HG03095 (cell line): ENCODE measurements at regions not wholly inside any gene's neighbourhood (a gene's known extent, or its start where the extent isn't known, plus 50 kb on each side); places are given as distances from the start of the nearest gene placed in this dataset.

ENCODE experiments used
- ATAC-seq: cut with Tn5 transposase; IDR thresholded peaks from one replicate; pipeline ENCODE4 v1.9.1; 2021; ENCODE audit warnings: moderate library complexity; ENCODE audit not compliant: unreplicated experiment

DNA sequence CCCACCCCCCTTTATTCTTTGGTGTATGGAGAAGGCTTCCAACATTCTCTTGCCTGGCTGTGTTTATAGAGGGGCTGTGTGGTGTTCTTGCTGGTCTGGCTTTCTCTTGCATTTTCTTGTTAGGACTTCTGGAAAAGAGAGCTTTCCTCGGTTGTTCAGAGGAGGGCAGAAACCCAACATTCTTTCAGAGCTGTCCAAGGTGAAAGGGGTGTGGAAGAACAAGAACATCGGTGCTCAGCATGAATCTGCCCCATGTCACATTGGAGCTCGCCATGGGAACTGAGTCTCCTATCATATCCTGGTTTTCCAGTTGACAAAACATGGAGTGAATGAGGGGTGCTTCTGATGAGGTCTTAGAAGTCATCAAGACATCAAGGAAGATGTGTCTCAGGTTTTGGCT lies 281.8 kb downstream of the RNF144B start:
- no peak for ATAC-seq

DNA sequence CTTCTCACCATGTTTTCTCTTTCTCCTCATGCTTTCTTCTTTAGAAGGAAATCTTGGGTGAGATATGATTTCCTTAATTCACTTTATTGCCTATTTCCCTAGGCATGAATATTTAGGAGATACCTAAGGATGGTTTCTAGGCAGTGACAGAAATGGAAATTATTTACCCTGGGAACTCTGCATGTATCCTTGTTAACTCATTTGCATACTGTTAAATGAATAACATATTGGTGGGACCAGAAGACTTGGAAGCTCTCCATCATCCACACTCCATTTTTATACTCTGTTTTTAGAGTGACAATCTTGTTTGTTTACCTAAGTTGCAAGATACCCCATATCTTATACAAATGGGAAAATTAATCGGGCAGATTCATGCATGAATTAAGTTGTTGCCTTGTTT lies 285.7 kb downstream of the RNF144B start:
- no peak for ATAC-seq

DNA sequence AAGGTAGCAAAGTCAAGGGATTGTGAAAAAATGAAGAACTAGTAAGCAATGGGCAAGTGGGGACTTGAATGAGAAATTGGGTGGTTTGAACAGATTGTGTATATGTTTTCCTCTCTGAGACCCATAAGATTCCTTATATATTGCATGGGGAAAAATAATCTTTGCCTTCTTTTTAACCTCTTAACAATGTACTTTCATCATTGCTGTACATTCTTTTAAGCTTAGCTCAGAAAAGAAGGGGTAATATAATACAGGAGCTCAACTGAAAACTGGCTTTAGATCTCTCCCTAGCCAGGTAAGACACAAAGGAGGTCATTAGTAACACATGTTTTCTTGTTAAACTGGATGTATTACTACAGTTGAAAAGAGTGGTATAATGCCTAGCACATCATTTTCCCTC lies 287.2 kb downstream of the RNF144B start:
- ATAC-seq, result no peak

DNA sequence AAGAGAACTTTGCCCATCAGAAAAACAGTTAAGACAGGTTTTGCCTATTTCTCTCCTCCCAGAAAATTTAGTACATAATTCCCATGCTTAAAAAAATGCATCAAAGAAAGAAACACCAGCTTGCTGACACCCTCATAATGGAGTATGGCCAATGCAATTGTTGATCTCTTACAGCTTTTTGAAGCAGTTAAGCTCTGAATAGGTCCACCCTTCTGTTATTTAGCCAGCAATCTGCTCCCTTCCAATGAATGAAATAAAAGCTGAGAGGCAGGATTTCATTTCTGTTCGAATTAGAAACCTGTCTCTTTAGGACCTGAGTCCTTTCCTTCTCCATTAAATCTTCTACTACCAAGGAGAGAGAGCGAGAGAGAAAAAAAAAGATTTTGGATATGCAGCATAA lies 288.7 kb downstream of the RNF144B start:
- no peak for ATAC-seq

DNA sequence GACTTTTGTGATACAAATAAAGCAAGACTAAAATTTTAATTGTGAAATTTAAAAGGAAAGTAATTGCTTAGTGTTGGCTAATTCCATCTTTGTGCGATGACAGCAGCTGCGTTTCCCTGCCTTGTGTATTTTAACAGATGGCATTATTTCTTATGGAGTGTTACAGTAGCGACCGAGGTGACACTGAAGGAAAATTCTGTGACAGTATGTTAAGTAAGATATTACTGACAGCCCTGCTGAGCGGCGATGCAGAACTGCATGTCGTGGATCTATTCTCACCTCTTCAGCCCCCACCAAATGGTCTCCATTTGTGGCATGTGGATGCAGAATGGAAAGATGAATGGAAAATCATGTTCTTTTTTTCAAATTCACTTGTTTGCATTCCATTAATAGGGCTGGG lies 289.4 kb downstream of the RNF144B start:
- ATAC-seq, result no peak

DNA sequence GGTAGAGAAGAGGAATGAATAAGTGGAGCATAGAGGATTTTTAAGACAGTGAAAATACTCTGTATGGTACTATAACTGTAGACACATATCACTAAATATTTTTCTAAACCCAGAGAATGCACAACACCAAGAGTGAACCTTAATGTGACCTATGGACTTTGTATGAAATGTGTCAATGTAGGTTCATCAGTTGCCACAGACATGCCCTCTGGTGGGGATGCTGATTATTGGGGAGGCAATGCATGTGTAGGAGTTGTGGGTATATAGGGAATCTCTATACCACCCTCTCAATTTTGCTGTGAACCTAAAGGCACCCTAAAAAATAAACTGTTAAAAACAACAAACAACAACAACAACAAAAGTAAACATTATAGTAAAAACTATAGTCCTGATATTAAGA lies 293.7 kb downstream of the RNF144B start:
- ATAC-seq, result no peak

DNA sequence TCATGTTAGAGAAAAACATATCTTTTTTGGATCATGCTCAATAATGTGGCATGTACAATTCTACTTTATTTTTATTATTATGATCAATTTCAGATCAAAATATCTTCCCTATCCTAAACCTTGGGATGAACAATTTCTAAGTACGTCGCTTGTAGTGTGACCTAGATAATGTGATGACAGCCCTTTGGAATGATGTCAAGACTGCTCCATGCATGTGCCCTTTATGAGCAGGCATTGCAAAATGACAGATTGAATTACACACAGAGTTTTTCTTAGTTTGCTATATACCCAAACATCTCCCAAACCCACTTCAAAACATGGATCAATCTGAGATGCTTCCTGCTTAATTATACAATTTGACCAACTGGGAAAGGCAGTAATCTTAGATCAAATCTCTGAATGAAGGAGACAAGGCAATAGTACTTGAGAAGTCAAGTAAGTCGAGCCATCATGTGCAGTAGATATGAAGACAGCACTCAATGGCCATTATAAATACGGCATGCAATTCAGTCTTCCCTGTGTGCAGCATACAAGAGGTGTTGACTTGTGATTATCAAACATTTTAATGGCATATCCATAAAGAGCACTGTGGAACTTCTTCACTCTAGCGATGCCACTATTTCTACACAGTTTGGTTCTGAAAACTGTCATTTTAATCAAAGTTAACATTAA lies 294.8 kb downstream of the RNF144B start:
- no peak for ATAC-seq

DNA sequence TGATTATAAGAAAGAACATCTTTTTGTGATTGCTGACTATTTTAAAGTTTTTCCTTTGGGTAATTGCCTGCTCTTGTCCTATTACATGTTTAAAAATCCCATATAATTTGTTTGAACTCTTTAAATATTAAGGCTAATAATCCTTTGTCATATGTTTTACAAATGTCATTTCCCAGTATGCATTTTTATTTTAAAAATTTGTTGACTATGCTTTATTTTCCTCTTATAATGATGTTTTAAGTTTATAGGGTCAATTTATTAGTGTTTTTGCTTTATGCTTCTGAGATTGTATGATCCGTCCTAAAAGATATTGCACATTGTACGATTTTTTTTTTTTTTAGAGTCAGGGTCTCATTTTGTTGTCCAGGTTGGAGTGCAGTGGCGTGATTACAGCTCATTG lies 297.2 kb downstream of the RNF144B start:
- no peak for ATAC-seq

DNA sequence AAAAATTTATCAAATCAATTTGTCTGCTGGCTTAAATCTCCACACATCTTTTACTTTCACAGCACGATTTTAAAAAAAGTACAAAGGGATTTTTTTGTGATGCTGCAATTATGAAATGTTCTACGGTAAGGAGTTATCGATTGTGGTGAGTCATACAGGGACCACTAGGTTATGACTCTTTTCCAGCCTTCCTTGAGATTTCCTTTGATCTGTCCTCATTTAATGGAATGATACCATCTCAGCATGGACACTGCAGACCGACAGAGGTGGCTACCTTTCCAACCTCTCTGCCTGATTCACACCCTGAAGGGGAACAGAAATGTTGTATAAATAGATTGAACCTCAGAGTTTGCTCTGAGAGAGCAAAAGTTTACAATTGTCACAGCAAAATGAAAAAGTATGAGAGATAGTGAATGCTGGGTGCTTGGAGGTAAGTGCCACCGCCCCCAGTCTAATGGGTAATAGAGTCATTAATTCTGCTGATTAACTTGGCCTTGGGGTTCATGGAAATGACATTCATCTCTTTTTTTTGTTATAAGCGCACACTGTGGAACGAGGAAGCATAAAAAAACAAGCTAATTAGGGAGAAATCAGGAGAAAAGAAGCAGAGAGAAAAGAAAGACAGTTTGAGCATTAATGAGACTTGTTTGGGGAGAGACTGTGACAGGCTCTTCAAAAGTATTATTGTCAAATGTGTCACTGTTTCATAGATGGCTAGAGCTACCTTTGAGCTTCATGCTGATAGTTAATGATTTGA lies 306.0 kb downstream of the RNF144B start:
- no peak for ATAC-seq

DNA sequence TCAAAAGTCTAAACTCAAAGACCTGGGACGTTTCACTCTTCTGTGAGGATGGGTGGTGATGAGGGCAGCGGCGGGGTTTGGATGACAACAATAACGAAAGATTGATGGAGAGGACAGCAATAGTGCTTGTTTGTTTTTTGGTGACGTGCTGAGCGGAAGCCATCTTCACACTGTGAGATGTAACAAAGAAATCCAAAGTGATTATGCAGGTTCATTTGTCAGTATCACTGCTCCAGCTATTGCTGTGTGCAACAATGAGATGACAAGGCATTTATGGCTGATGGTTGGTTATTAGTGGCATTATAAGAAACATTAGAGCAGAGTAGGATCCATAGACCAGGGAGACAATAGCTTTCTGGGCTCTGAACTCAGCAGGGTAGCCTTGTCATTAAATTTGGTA lies 306.7 kb downstream of the RNF144B start:
- no peak for ATAC-seq

DNA sequence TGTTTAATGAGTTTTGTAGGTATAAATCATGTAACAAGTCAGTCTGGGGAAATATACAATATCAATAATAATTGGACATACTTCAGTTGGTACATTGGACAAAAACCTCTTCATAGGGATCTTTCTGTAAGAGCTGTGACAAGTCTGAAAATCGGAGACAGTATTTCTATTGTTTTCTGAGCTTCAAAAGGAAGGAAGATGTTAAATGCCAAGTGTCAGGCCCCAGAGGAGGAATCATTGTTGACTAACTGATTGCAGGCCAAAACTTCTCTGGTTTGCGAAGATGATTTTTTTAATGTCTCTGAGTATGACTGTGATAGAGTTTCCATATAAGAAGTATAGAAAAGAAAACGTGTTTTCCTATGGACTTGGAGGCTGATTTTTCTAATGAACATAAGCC lies 316.4 kb downstream of the RNF144B start:
- no peak for ATAC-seq

DNA sequence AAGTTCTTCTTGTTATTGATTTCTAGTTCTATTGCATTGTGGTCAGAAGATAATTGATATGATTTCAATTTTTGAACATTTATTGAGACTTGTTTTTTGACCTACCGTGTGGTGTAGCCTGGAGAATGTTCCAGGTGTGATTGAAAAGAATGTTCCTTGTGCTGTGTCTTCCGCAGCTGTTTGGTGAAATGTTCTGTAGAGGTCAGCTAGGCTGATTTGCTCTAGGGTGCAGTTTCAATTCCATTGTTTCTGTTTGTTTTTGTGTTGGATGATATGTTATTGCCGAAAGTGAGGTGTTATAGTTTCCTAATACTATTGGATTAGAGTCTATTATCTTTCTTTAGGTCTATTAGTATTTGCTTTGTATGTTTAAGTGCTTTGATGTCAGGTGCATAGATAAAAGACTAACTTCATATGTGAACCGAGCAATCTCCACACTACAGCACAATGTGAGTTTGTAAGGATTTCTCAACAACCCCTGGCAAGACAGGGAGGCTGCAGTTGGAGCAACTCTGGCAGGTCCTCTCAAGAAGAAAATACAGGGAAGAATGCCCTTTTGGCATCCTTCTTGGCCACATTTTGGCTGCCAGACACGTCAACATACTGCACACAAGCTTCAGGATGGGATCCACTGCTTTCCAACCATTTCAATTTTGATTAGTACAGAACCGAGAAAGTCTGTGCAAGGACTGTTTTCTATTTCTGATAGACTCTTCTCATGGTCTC lies 320.7 kb downstream of the RNF144B start:
- no peak for ATAC-seq

DNA sequence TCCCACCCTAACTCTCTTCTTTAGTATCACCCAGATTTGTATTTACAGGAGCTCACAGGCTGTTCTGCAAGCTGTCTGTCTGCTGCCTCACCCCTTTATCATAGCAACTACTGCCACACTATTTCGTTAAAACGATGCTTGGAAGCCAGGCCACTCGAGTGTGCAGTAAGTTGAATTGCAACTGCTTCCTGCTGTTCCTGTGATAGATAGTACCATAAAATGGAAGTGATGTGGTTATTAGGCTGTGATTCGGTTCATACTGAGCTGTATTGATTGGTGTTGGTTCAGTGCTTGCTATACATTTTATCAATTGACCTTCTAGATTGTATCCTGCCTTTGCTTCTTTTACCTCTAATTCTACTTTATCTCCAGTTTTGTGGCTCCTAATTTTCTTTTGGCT lies 325.4 kb downstream of the RNF144B start:
- no peak for ATAC-seq

DNA sequence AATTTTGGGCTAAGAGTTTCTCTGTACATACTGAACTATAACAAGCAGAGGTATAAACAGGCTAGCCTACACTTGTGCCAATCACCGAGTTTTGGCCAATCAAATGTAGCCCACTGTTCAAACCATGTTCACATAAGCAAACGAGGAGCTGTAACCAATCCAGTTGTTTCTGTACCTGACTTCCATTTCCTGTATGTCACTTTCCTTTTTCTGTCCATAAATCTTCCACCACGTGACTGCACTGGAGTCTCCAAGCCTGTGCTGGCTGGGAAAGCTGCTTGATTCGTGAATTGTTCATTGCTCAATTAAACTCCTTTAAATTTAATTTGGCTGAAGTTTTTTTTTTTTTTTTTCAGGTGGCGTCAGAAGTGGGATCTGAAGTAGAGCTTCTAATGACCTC lies 332.9 kb downstream of the RNF144B start:
- ATAC-seq, result no peak

DNA sequence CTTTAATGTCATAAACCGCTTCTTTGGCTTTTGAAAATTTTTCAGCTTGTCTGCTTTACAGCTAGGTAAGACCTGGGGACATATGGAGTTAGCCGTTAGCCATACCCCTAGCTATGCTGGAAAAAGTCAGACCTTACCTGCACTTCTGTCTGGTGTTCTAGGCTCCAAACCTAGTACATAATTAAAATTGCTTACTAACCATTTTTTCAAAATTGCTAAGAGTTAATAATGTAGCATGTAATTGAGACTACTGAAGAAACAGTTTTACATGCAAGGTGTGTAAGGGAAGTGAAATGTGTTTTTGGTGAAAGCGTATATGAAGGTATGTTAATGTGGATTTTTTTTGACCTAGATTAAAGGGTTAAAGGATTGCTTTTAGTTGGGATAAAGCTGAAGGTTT lies 336.9 kb downstream of the RNF144B start:
- ATAC-seq, result no peak

DNA sequence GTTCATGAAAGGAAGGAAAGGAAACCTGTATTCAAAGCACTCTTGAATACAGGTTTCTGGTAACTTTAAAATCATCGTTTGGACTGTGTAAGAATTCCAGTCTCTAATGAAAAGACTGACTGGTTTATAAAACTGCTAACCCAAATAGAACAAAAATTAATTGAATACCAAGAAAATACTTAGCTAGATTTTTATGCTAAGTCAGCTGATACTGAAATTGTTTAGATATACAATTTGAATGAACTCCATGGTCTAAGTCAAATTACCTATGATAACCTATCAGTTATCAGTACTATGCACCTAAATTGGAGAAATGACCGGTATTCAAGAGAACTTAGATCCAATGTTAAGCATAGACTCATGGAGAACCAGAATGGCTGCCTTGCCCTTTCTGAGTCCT lies 338.3 kb downstream of the RNF144B start:
- ATAC-seq, result no peak

DNA sequence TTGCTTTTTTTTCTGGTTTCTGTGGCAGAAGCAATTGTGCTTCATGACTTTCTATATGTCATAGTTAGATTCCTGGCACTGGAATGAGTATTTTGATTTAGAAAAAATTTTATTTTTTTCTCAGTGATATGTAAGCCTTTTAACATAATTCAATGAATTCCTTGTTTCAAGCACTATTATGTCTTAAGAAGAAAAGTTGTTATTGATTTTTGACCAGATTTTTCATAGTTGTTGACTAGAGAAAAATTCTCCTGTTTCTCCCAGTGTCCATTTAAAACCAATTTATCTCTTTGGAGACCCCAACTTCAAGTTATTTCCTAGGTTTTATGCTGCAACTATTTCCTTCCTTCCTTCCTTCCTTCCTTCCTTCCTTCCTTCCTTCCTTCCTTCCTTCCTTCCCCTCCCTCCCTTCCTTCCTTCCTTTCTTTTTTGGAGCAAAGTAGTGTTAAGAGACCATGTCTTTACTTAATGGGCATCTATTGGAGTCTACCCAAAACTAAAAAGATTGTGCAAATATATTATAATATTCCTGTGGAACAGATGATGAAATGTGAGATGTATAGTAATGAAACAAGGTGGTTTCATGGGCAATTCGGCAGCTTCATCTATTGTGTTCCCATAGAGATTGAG lies 346.9 kb downstream of the RNF144B start:
- ATAC-seq, result no peak

DNA sequence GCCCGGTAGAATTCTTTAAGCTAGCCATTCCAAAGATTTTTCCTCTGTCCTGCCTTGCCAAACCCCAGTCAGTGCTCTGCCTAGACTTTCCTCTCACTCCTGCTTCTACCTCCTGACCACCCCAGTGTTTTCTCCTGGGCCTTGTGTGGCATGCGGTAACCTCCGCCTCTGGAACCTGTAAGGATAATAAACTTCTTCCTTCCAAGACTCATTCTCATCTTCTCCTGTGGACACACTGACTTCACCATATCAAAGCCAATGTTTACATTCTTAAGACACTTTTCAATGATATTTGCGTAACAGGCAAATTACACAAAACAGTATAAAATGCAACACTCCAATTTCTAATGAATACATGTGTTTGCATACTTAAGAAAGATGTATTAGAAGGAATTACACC lies 354.6 kb downstream of the RNF144B start:
- ATAC-seq, result no peak

DNA sequence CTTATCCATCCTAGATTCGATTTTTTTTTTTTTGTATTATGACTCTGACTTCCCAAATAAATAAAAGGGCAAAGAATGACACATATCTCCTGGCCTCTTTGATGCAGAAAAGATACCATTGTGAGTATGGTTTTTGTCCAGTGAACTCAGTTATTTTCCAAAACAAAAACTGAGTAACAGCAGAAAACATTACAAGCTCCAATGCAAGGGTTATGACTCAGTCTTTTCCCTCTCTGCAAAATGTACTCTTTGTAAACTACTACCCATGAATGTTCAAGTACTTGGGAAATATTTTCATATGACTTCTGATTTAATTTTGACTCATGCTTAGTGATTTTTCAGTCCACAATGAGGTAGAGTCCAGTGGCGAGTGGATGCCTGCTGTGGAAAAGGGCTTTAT lies 355.3 kb downstream of the RNF144B start:
- no peak for ATAC-seq

DNA sequence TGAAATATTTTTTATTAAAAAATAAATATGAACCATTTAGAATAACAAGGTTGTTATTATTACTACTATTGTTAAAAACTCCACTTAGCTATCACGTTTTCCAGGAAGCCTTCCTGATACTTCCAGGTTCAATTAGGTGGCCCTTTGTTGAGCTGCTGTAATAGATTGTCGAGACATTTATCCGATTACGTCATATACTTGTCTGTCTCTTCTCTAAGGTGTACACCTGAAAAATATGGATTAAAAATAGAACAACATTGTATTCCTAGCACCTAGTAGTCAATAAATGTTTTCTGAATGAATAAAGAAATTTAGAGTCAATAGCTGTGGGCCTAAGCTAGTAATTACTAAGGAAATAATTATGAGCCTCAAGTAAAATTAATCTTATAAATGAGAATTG lies 359.6 kb downstream of the RNF144B start:
- ATAC-seq, result no peak

DNA sequence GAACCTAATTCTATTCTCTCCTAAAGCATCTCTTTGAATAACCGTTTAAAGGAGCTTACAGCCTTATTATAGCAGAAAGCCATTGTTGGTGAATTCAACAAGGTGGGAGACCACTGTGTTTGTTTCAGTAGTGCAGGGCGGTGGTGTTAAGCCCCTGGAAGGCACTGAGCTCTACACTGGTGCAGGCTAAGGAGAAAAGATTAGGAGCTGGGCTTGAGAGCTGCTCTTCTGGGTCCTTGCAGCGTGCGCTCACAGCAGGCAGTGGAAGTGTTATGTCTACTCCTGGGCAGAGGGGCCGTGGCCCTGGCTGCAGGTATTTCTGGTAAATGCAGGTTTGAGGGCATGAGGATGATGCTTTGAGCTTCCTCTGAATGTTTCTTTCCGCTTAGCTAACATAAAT lies 361.2 kb downstream of the RNF144B start:
- ATAC-seq, result no peak
